Stimulated activated CD8-positive, alpha-beta memory T cell treated with anti-CD3 and anti-CD28 coated beads, Interleukin-7, amount 100 ng/mL, for 4 hours (primary cell): ENCODE measurements at regions not wholly inside any gene's neighbourhood (a gene's known extent, or its start where the extent isn't known, plus 50 kb on each side); places are given as distances from the start of the nearest gene placed in this dataset.
"Not testable (repeated sequence)": the region's sequence is repeated elsewhere in the genome, so short reads cannot be mapped to it uniquely, and the experiment has no call there.

ENCODE experiments used
- DNase-seq, 2 donors: peaks; one replicate each; pipeline ENCODE4 v3.0.0-alpha.2; 2020; ENCODE audit warnings: low read depth in 2 of 2

DNA sequence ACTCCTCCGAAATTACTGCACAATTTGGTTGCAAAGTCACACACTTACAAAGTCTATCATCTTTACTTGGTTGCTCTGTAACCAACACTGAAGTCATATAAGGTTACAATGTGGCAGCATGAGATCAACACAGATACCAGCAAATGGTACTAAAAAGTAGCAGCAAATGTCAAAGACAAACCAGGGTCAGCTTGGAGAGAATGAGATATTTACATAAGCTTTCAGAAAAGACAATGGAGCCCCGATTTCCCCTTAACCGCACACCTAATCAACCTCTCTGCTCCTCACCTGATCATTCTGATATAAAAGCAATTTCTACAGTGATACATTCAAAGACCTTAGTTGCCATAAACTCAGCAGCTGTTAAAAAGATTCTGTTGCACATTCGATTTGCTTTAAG is 76.4 kb upstream of the FOXN3 start:
- DNase-seq: no peak

DNA sequence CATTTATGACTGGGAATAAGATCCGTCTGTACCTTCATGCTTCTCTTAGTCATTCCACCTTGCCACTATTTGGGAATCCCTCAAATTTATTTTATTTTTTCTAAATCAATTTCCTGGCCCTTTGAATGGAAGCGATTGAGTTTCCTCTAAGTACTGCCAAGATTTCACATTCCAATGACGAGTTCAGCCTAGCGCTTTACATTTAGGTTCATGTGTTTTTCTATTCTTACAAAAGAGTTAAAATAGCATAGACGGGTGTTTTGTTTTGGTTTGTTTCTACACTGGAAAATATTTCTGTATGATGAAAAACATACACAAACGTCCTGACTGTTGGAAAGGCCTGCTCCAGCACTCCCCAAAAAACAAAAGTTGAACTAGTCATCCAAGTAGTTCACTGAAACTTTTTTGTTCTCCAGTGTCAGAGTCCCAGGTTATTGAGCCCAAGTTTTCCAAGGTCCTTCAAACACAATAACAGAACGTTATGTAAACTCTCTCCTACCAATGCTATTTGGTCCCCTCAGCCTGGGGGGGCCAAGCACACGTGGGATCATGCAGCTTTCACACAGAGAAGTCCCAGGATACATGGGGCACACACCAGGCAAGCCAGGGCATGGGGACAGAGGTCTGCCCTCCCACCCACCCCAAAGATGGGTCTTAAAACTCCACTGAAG is 74.8 kb upstream of the FOXN3 start:
- DNase-seq: no peak

DNA sequence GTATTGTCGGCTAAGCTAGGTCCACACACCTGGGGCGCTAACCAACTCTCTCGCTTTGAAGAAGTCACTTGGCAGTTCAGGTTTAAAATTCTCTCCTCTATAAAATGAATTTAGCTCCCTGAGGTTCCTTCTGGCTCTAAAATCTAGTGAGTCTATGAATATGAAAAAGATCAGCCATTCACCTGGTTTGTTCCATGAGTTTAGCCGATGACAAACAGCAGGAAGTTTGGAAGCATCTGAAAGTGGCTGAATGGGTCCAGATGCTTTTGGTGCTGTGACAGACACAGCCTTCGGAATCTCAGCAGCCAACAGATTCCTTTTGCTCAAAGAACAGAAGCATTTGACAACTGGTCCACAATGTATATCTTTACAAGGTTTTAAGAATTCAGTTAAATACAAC is 73.4 kb upstream of the FOXN3 start:
- DNase-seq: no peak

DNA sequence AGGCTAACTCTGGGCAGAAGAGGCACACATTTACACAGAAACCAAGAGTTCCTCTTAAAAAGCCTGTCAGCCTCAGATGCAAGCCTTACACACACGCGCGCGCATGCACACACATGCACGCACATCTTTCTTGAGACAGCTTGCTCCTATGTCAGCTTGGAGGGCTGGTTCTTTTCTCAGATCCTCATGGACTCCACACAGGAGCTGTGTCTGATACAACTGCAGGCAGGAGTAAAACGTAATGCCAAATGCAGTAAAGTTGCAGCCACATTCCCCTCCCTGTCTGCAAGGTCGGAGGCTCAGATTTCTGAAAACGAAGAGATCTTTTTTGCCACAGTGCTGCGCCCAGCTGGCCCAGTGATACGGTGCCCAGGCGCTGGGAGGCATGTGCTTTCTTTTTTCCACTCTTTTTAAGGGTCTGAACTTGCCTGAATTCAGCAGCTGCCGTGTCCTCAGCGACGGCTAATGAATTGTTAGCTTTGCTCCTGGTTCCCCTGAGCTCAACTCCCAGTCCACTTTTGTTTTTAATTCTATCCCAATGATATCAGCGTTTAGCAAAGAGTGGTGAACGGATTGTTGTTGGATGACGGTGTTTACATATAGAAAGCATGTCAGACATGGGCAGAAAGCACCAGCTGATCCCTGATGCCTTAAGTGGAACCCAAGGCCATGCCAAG is 72.9 kb upstream of the FOXN3 start:
- DNase-seq: no peak

DNA sequence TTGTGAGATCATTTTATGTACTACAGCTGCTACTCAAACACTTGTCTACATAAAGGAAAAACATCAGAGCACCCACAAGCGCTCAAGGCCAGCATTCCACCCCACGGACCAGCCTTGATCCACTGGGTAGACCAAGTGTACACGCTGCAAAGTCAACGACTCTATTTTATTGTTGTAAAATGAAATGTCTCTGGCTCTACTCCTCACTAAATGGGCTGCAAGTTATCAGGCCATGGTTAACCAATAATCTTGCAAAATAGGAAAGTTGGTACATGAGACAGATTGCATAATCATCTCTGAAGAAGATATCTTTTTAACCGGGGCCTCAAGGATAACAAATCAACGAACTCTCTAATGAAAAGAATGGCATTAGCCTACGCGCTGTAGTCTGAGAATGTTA is 69.9 kb upstream of the FOXN3 start:
- DNase-seq: no peak

DNA sequence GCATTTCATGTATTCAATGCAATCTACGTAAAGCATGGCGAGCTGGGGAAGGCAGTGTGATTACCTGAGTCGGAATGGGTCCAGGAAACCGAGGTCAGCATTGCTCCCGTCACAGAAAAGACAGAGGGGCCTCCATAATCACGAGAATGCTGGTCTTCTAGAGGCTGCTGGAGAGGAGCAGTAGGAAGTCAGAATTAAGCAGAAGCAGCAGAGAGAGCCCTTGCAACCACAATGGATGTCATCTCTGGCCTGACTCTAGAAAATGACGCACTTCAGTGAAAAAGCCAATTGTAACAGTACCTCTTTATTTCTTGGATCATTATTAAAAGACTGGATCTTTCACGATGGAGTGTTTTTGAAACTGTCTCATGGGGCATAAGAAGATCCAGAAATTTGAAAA is 69.5 kb upstream of the FOXN3 start:
- DNase-seq: no peak

DNA sequence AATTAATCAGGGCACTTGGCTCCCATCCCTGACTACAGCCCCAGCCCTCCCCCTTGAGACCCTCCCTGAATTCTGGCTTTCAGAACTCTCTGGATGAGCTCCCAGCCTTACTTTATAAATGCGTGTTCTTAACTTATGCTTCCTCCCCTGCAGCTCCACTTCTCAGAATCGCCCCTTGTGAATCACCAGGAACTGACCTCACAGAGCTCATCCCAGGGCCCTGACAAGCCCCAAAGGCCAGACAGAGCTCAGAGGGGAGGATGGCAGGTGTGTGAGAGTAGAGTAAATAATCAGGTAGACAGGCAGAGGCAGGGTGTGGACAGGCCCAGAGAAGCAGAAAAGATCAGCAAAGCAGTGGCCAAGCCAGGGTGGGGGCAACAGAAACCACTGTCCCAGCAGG is 68.2 kb upstream of the FOXN3 start:
- DNase-seq: no peak

DNA sequence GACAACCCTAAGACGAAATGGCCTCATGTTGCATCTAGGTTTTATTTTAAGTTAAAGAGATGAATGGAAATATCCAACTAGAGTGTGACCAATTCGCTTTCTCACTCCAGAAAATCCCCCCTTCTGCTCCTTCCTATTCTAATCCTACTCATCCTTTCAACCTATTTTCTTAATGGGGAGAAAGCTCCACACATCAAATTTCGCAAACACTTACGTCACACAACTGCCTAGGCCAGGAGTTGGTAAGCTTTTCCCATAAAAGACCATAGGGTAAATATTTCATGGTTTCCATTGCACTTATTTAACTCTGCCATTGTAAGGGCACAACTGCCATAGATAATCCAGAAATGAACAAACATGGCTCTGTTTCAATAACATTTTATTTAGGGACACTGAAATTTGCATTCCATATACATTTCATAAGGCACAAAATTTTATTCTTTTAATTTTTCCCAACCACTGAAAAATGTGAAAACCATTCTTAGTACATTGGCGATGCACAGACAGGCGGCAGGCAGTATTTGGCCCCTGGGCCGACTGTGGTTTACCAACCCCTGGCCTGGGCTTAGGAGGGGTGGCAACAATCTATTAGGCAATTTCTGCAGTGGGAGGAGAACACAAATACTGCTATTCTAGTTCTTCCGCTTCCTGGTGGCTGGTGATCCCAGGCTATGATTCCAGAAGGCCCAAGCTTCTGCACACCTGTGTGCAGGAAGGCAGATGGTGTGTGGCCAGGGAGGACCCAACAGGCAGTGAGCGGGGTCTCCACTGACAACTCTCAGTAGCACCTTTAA is 67.2 kb upstream of the FOXN3 start:
- DNase-seq: no peak

DNA sequence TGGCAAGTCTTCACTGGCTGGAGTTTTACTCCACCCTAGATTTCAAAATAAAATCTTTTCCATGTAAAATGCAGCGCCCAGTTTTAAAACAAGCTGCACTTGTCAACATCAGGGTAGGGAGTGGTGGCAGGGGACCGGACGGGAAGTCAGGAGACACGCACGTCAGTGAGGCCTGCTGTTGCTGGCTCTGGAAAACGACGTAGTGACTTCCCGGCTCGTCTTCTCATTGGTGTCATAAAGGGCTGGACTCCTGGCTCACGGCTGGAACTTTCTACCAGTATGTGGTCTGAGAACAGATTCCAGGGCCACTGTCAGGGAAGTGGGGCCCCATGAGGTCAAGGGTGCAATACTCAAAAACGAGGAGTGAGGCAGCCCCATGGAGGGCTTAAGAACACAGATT is 64.2 kb upstream of the FOXN3 start:
- no peak for DNase-seq

DNA sequence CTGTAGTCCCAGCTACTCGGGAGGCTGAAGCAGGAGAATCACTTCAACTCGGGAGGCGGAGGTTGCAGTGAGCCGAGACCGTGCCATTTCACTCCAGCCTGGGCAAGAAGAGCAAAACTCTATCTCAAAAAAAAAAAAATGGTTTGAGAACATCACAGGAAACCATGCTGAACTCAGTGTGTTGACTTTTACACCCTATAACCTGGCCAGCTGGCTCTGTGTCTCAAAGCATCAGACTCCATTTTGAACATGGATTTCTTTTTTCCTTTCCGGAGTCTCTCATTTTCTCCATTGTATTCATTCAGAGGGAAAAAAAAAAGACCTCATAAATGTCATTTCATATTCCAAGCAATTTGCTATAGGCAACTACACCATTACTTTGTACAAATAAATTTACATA is 63.2 kb upstream of the FOXN3 start:
- DNase-seq: no peak

DNA sequence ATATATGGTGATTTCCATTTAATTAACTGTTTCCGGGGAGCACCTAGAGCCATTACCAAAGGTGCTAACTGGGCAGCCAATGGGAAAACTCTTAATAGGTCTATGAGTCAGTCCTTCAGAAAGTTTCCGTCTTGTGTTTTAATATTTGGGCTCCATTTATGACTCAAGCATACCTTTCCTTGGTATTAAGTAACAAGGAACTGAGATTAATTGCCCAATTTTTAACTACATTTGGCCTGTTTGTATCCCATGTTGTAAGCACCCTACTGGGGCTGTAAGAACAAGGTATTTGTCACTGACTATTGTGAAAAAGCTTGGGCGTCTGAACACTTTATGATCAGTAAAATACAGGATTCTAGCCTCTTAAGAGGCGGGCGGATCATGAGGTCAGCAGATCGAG is 62.8 kb upstream of the FOXN3 start:
- no peak for DNase-seq

DNA sequence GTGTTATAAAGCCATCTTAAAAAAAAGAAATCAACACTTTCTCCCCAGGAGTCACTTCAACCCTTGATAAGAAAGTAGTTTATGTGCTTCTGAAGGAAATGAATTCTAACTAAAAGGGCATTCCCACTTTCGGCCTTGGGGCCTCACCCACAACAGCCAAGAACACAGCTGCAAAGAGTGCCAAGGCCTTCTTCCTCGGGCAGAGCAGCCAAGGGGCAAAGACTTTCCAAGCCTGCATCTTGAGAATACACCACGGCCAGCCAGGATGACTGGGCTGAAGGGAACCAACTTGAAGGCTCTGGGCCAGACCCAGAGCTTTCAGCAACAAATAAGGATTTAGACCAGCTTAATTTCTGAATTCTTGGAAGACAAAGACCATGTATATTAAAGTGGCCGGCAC is 60.4 kb upstream of the FOXN3 start:
- no peak for DNase-seq

DNA sequence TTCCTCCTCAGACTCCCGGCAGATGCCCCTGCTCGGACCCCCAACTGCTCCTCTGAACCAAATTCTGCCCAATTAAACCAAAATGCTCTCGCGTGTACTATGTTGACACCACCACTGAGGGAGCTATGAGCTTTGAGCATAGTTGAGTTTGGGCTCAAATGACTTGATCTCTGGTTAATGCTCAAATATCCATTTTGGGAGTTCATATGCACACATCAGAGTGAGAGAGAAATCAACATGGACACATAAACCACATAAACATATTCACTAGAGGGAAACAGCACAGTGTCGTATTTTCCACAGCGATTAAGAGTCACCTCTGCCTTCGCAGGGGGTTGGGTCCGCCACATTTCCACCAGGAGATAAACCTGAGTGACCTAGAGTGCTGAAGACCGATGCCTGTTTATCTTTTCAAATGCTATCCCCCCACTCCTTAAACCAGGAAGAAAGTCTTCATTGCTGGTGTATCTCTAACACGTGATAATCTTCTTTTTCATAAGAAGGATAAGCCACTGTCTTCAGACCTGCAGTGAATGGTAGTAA is 59.4 kb upstream of the FOXN3 start:
- no peak for DNase-seq

DNA sequence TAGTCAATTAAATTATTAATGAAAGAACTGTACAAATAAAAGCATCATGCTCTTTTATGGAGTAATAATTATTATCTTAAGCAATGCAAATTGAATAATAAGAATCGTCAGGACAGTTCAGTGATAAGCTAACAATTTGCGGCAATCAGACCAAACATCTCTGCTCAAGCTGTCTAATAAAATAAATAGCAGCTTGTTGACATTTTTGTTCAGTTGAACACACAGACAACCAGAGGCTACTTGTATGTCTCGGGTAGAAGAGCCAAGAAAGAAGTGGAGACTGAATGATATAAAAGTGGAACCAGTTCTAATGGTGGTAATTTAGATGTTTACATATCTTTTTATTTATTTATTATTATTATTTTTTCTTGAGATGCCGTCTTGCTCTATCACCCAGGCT is 57.4 kb upstream of the FOXN3 start:
- no peak for DNase-seq

DNA sequence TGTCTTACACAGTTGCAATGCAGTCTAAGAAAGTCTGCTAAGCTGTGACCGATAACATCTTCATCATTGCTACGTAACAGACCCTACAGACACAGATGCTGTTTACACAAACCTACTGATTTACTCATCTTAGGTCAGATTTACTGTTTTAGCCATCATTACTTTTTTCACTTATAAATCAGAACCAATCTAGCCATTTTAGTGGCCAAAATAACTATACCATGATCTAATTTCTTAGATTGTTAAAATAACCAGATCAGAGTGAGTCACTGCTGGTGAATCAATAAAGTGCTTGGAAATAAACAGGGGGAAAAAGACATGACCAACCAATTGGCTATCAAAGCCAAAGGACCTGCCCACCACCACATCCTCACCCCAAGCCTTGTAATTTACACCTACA is 57.0 kb upstream of the FOXN3 start:
- DNase-seq: no peak

DNA sequence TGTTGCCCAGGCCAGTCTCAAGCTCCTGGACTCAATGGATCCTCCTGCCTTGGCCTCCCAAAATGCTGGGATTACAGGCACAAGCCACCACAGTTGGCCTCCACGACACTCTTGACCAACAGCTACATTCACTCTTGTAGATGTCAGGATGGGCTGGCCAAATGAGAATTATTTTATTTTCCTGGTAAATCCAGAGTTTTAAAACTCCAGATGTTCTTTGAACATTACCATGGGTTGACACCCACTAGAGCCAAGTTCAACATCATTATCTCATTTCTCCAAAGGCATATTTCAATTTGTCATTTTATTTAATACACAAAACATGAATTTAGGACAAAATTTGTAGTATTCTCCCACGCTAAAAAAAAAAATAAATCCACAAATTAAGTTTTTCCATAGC is 56.5 kb upstream of the FOXN3 start:
- DNase-seq: no peak

DNA sequence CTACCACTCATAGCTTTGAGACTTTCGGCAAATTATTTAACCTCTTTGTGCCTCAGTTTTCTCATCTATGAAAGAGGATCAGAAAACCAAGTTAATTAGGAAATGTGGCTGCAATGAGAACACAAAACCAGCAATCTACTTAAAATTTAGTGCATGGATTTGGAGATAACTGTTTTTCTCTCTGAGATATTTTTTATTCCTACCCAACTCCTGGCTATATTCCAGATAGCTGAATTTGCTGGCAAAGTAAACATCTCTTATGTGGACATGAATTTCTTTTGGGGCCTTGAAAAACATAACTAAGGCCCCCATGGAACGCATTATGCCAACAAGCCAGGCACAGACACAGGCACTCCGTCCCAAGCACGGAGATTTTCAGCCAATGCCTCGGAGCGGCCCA is 53.4 kb upstream of the FOXN3 start:
- no peak for DNase-seq

DNA sequence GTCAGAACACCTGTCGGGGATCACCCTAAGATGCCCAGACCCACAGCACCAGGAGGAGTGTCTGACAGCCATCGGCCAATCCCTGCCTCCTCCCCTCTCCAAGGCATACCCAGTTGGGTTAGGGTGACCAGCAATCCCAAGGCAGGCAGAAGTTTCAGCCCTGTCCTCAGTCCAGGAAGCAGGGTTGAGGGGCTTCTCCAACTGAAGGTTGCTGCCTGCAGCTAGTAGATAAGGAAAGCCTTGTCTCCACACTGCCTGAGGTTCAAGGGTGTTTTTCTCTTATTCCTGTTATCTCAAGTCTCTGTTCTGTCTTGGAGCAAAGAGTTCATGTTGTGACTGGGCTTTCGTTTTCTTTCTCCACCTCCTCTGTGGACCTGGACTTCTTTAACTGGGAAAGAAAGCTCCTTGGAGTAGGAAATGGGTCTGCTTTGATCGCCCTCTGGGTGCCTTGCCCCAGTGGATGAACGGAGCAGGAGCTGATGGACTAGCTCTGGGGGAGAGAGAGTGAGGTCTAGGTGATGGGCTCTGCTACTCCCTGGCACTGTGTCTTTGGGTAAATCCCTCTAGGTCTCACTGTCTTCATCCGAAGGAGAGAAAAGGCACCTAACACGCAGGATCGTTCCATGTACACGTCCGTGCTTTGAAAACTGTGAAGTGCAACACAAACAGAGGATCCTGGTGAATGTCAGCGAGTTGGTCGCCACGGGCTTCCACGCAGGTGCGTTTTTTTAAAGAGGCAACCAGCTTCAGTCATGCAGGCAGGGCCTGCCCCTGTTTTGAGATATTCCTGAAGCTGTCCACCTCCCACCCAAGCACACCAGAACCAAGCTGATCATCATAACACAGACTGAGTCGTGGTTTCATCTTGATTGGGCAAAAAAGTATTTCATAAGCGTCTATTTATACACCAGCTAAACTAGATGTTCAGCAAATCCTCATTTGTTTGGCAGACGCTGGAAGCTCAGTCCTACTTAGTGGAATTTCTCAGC is 52.5 kb upstream of the FOXN3 start:
- no peak for DNase-seq

DNA sequence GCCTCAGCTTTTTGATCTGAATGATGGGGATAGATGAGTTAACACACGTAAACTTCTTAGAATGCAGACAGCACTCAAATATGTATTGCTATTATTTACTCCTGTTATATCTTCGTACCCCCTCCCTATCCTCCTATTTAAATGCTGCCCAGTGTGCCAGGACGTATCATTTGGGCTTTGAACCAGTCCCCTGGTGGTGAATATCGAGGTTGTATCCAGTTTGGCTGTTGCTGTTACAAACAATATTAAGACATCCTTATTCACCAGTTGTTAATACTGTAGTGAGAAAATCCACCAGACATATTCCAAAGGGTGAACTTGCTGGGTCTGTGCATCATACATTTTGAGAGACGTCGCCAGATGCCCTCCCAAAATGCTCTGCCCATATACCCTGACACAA is 51.5 kb upstream of the FOXN3 start:
- no peak for DNase-seq

DNA sequence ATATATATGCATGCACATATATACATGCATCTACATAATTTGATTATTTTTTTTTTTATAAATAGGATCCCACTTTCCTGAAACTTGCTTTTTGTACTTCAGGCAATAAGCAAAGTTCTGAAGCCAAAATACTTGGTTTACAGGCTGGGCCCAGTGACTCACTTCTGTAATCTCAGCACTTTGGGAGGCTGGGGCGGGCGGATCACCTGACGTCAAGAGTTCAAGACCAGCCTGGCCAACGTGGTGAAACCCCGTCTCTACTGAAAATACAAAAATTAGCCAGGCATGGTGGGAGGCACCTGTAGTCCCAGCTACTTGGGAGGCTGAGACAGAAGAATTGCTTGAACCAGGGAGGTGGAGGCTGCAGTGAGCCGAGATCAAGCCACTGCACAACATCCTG is 51.0 kb upstream of the FOXN3 start:
- not testable (repeated sequence) for DNase-seq

DNA sequence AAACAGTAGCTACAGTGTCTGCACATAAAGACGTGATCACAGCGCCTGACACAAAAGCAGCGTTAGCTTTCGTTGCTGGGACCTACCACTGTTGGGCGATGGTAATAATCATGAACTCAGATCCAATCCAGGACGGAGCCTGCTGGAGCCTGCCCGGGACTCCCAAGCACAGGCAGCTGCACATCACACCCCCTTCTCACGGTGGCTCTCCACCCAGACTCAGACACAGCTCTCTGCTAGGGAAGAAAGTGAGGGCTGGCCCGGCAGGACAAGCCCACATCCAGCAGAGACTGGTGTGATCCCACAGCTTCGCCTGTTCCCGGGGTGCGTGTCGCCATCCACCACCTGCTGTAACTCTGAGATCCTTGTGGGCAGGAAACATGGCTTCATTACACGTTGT is 49.9 kb upstream of the FOXN3 start:
- DNase-seq: no peak
